ENCODE measurements at regions not wholly inside any gene's neighbourhood (a gene's known extent, or its start where the extent isn't known, plus 50 kb on each side); places are given as distances from the start of the nearest gene placed in this dataset.

- no peak for TF ChIP-seq POLR2A (IDR thresholded peaks at IDR 0.05; ENCODE audit: low read depth, low read length)
- TF ChIP-seq TAF1 (IDR thresholded peaks at IDR 0.05; ENCODE audit: borderline replicate concordance, low read depth, low read length) = no peak
- TF ChIP-seq POLR2AphosphoS5 (IDR thresholded peaks at IDR 0.05; ENCODE audit: low read depth, low read length) = no peak
Measured at GRCh38 chr1:60822252-60822651, 260.1 kb upstream of the NFIA start.

Data from GM12892 (cell line).